ENCODE measurements at regions not wholly inside any gene's neighbourhood (a gene's known extent, or its start where the extent isn't known, plus 50 kb on each side); places are given as distances from the start of the nearest gene placed in this dataset.

GRCh38 chr18:25805939-25806338 lies 284.5 kb downstream of the SS18 start:
- DNase-seq, result no peak

- DNase-seq, result no peak
Measured at GRCh38 chr18:25805323-25805722, 285.1 kb downstream of the SS18 start.

- no peak for DNase-seq
Measured at GRCh38 chr18:25799231-25799630, 291.2 kb downstream of the SS18 start.

- no peak for DNase-seq
Measured at GRCh38 chr18:25798046-25798445, 292.4 kb downstream of the SS18 start.

- DNase-seq, result no peak
Measured at GRCh38 chr18:25795213-25795612, 295.2 kb downstream of the SS18 start.

- no peak for DNase-seq
Measured at GRCh38 chr18:25787276-25787675, 303.1 kb downstream of the SS18 start.

- DNase-seq, result no peak
Measured at GRCh38 chr18:25786758-25787157, 303.7 kb downstream of the SS18 start.

GRCh38 chr18:25780105-25780504 lies 310.3 kb downstream of the SS18 start:
- DNase-seq, result no peak

GRCh38 chr18:25771796-25772195 lies 318.6 kb downstream of the SS18 start:
- no peak for DNase-seq

GRCh38 chr18:25764777-25765176 lies 325.6 kb downstream of the SS18 start:
- no peak for DNase-seq

- no peak for DNase-seq
Measured at GRCh38 chr18:25759111-25759510, 331.3 kb downstream of the SS18 start.

GRCh38 chr18:25743646-25744151 lies 346.7 kb downstream of the SS18 start:
- DNase-seq, result no peak

GRCh38 chr18:25739376-25739775 lies 351.0 kb downstream of the SS18 start:
- no peak for DNase-seq

- no peak for DNase-seq
Measured at GRCh38 chr18:25737710-25738311, 352.6 kb downstream of the SS18 start.

GRCh38 chr18:25736516-25736915 lies 353.9 kb downstream of the SS18 start:
- no peak for DNase-seq

- DNase-seq, result no peak
Measured at GRCh38 chr18:25735459-25735858, 355.0 kb downstream of the SS18 start.

- no peak for DNase-seq
Measured at GRCh38 chr18:25734336-25734735, 356.1 kb downstream of the SS18 start.

- no peak for DNase-seq
Measured at GRCh38 chr18:25732862-25733261, 357.6 kb downstream of the SS18 start.

- no peak for DNase-seq
Measured at GRCh38 chr18:25729072-25729471, 361.3 kb downstream of the SS18 start.

GRCh38 chr18:25727281-25727985 lies 363.0 kb downstream of the SS18 start:
- no peak for DNase-seq

- DNase-seq, result no peak
Measured at GRCh38 chr18:25726298-25726697, 364.1 kb downstream of the SS18 start.

- no peak for DNase-seq
Measured at GRCh38 chr18:25725501-25725900, 364.9 kb downstream of the SS18 start.

- DNase-seq, result no peak
Measured at GRCh38 chr18:25724997-25725396, 365.4 kb downstream of the SS18 start.

GRCh38 chr18:25724121-25724520 lies 366.3 kb downstream of the SS18 start:
- no peak for DNase-seq

- DNase-seq, result no peak
Measured at GRCh38 chr18:25713103-25713502, 361.1 kb upstream of the ZNF521 start.

Measured in NCI-H187 treated with DMSO at 0.1 percent for 48 hours (cell line).